NOMO-1 (cell line): ENCODE measurements at regions not wholly inside any gene's neighbourhood (a gene's known extent, or its start where the extent isn't known, plus 50 kb on each side); places are given as distances from the start of the nearest gene placed in this dataset.

Experiments
- DNase-seq, 2 experiments: peaks; one replicate each; lab custom pipeline; 2025; ENCODE audit not compliant: unreplicated experiment in 2 of 2; lab: John Stamatoyannopoulos, UW

GRCh38 chr6:23681743-23682142 lies 444.3 kb upstream of the NRSN1 start:
- DNase-seq: no peak

- DNase-seq: no peak
Observed at GRCh38 chr6:23688650-23689049, 437.4 kb upstream of the NRSN1 start.

GRCh38 chr6:23690453-23691049 lies 435.5 kb upstream of the NRSN1 start:
- no peak for DNase-seq

- no peak for DNase-seq
Observed at GRCh38 chr6:23692184-23692583, 433.8 kb upstream of the NRSN1 start.

GRCh38 chr6:23696992-23697391 lies 429.0 kb upstream of the NRSN1 start:
- DNase-seq: no peak

GRCh38 chr6:23704479-23705052 lies 421.4 kb upstream of the NRSN1 start:
- DNase-seq: no peak

- no peak for DNase-seq
Observed at GRCh38 chr6:23705697-23706096, 420.3 kb upstream of the NRSN1 start.

- no peak for DNase-seq
Observed at GRCh38 chr6:23712756-23713155, 413.3 kb upstream of the NRSN1 start.

GRCh38 chr6:23713211-23713610 lies 412.8 kb upstream of the NRSN1 start:
- no peak for DNase-seq

GRCh38 chr6:23728707-23729106 lies 397.3 kb upstream of the NRSN1 start:
- DNase-seq: no peak

- DNase-seq: no peak
Observed at GRCh38 chr6:23731609-23732008, 394.4 kb upstream of the NRSN1 start.

GRCh38 chr6:23732521-23732920 lies 393.5 kb upstream of the NRSN1 start:
- DNase-seq: no peak

GRCh38 chr6:23735151-23735550 lies 390.9 kb upstream of the NRSN1 start:
- no peak for DNase-seq

- DNase-seq: no peak
Observed at GRCh38 chr6:23736577-23736976, 389.4 kb upstream of the NRSN1 start.

- DNase-seq: no peak
Observed at GRCh38 chr6:23747239-23747638, 378.8 kb upstream of the NRSN1 start.

GRCh38 chr6:23752414-23752813 lies 373.6 kb upstream of the NRSN1 start:
- DNase-seq: no peak

GRCh38 chr6:23754197-23754596 lies 371.8 kb upstream of the NRSN1 start:
- DNase-seq: no peak

- DNase-seq: no peak
Observed at GRCh38 chr6:23775127-23775526, 350.9 kb upstream of the NRSN1 start.

- DNase-seq: no peak
Observed at GRCh38 chr6:23783901-23784300, 342.1 kb upstream of the NRSN1 start.

GRCh38 chr6:23784301-23784919 lies 341.6 kb upstream of the NRSN1 start:
- DNase-seq: no peak

- no peak for DNase-seq
Observed at GRCh38 chr6:23790756-23791155, 335.3 kb upstream of the NRSN1 start.

- DNase-seq: no peak
Observed at GRCh38 chr6:23797041-23797440, 329.0 kb upstream of the NRSN1 start.
